Stimulated activated CD8-positive, alpha-beta memory T cell treated with anti-CD3 and anti-CD28 coated beads, Interleukin-4, amount 100 ng/mL, for 1 hour (primary cell): ENCODE measurements at regions not wholly inside any gene's neighbourhood (a gene's known extent, or its start where the extent isn't known, plus 50 kb on each side); places are given as distances from the start of the nearest gene placed in this dataset.

ENCODE experiments used
- DNase-seq, 2 donors: peaks; one replicate each; pipeline ENCODE4 v3.0.0-alpha.2; 2020; ENCODE audit warnings: low read depth in 2 of 2, low spot score in 1 of 2

- DNase-seq: no peak
These were observed 225.5 kb upstream of the ADAMTS5 start for GRCh38 chr21:27192281-27192949.

GRCh38 chr21:27190601-27191000 lies 223.7 kb upstream of the ADAMTS5 start:
- DNase-seq: no peak

GRCh38 chr21:27189870-27190269 lies 223.0 kb upstream of the ADAMTS5 start:
- DNase-seq: no peak

- no peak for DNase-seq
These were observed 206.2 kb upstream of the ADAMTS5 start for GRCh38 chr21:27173053-27173452.

GRCh38 chr21:27171707-27172106 lies 204.8 kb upstream of the ADAMTS5 start:
- DNase-seq: no peak

- DNase-seq: no peak
These were observed 201.2 kb upstream of the ADAMTS5 start for GRCh38 chr21:27168084-27168483.

- DNase-seq: no peak
These were observed 197.6 kb upstream of the ADAMTS5 start for GRCh38 chr21:27164208-27165177.

GRCh38 chr21:27158967-27159366 lies 192.1 kb upstream of the ADAMTS5 start:
- DNase-seq: no peak

- DNase-seq: no peak
These were observed 190.2 kb upstream of the ADAMTS5 start for GRCh38 chr21:27157097-27157496.

GRCh38 chr21:27156666-27157065 lies 189.8 kb upstream of the ADAMTS5 start:
- no peak for DNase-seq

- no peak for DNase-seq
These were observed 188.2 kb upstream of the ADAMTS5 start for GRCh38 chr21:27155130-27155500.

GRCh38 chr21:27154451-27155129 lies 187.7 kb upstream of the ADAMTS5 start:
- no peak for DNase-seq

- no peak for DNase-seq
These were observed 186.1 kb upstream of the ADAMTS5 start for GRCh38 chr21:27152996-27153395.

GRCh38 chr21:27149034-27149433 lies 182.1 kb upstream of the ADAMTS5 start:
- no peak for DNase-seq

GRCh38 chr21:27146268-27146667 lies 179.4 kb upstream of the ADAMTS5 start:
- no peak for DNase-seq

- no peak for DNase-seq
These were observed 178.4 kb upstream of the ADAMTS5 start for GRCh38 chr21:27145134-27145798.

GRCh38 chr21:27143476-27143875 lies 176.6 kb upstream of the ADAMTS5 start:
- no peak for DNase-seq

- no peak for DNase-seq
These were observed 172.6 kb upstream of the ADAMTS5 start for GRCh38 chr21:27139526-27139925.

- no peak for DNase-seq
These were observed 167.6 kb upstream of the ADAMTS5 start for GRCh38 chr21:27134516-27134915.

GRCh38 chr21:27132266-27132665 lies 165.4 kb upstream of the ADAMTS5 start:
- no peak for DNase-seq

GRCh38 chr21:27130154-27130553 lies 163.3 kb upstream of the ADAMTS5 start:
- no peak for DNase-seq
